HEK293T (cell line): ENCODE measurements at regions not wholly inside any gene's neighbourhood (a gene's known extent, or its start where the extent isn't known, plus 50 kb on each side); places are given as distances from the start of the nearest gene placed in this dataset.

ENCODE experiments used
- CTCF ChIA-PET: fragments of 350-600 bp; formaldehyde crosslinking; extraction: SDS; loops from one replicate; lab custom pipeline; 2021; ENCODE audit warnings: antibody characterized with exemption, inconsistent platforms; lab: Yijun Ruan, JAX
- POLR2A ChIA-PET: fragments of 350-600 bp; formaldehyde crosslinking; extraction: SDS; loops from one replicate; lab custom pipeline; 2020; ENCODE audit warnings: antibody characterized with exemption, inconsistent platforms; lab: Yijun Ruan, JAX
- DNase-seq: peaks from one replicate; pipeline ENCODE4 v3.0.0; 2012; ENCODE audit warnings: mixed read lengths; ENCODE audit errors: extremely low spot score
- ARNT ChIP-seq: fragments of 450-650 bp; IDR thresholded peaks from 2 replicates; pipeline ENCODE4 v1.6.1; 2017; ENCODE audit warnings: mild to moderate bottlenecking
- BHLHE40 ChIP-seq: fragments of 450-650 bp; IDR thresholded peaks from 2 replicates; pipeline ENCODE4 v1.6.1; 2016; ENCODE audit warnings: mild to moderate bottlenecking, moderate library complexity, borderline replicate concordance
- CTBP1 ChIP-seq: fragments of 450-650 bp; IDR thresholded peaks from 2 replicates; pipeline ENCODE4 v1.6.1; 2016; ENCODE audit warnings: borderline replicate concordance
- ELF4 ChIP-seq: fragments of 450-650 bp; IDR thresholded peaks from 2 replicates; pipeline ENCODE4 v1.6.1; 2017; ENCODE audit warnings: antibody characterized with exemption
- FOXA1 ChIP-seq: fragments of 450-650 bp; IDR thresholded peaks from 2 replicates; pipeline ENCODE4 v1.6.1; 2016; ENCODE audit warnings: mild to moderate bottlenecking
- FOXK2 ChIP-seq: fragments of 450-650 bp; IDR thresholded peaks from 2 replicates; pipeline ENCODE4 v1.6.1; 2016; ENCODE audit warnings: mild to moderate bottlenecking
- FOXM1 ChIP-seq: fragments of 450-650 bp; IDR thresholded peaks from 2 replicates; pipeline ENCODE4 v1.6.1; 2017; ENCODE audit warnings: mild to moderate bottlenecking, borderline replicate concordance
- HDGF ChIP-seq: fragments of 450-650 bp; IDR thresholded peaks from 2 replicates; pipeline ENCODE4 v1.6.1; 2017; ENCODE audit warnings: antibody characterized with exemption, borderline replicate concordance
- L3MBTL2 ChIP-seq: fragments of 450-650 bp; conservative IDR thresholded peaks from 2 replicates; pipeline ENCODE4 v1.6.1; 2016; ENCODE audit warnings: mild to moderate bottlenecking
- LEF1 ChIP-seq: fragments of 450-650 bp; IDR thresholded peaks from 2 replicates; pipeline ENCODE4 v1.6.1; 2017; ENCODE audit warnings: mild to moderate bottlenecking, borderline replicate concordance
- NFRKB ChIP-seq: fragments of 450-650 bp; IDR thresholded peaks from 2 replicates; pipeline ENCODE4 v1.6.1; 2016; ENCODE audit warnings: mild to moderate bottlenecking, moderate library complexity
- PKNOX1 ChIP-seq: fragments of 450-650 bp; IDR thresholded peaks from 2 replicates; pipeline ENCODE4 v1.6.1; 2016
- SP1 ChIP-seq: fragments of 450-650 bp; IDR thresholded peaks from 2 replicates; pipeline ENCODE4 v1.6.1; 2017
- SUZ12 ChIP-seq: fragments of 450-650 bp; IDR thresholded peaks from 2 replicates; pipeline ENCODE4 v1.6.1; 2016; ENCODE audit warnings: mild to moderate bottlenecking
- TARDBP ChIP-seq: fragments of 450-650 bp; IDR thresholded peaks from 2 replicates; pipeline ENCODE4 v1.6.1; 2016
- ZNF384 ChIP-seq: fragments of 450-650 bp; IDR thresholded peaks from 2 replicates; pipeline ENCODE4 v1.6.1; 2016

GRCh38 chr12:58509116-58509885, 411.0 kb downstream of the LRIG3 start:
- ChIA-PET CTCF (no interaction called here), POLR2A (no interaction called here)
- TF ChIP-seq HDGF (no peak), TARDBP (no peak), FOXK2 (no peak), NFRKB (no peak), L3MBTL2 (no peak), SP1 (no peak), FOXA1 (no peak), SUZ12 (no peak), LEF1 (no peak), PKNOX1 (no peak), ZNF384 (no peak), BHLHE40 (no peak), CTBP1 (no peak), ARNT (no peak), FOXM1 (no peak), ELF4 (no peak)
- DNase-seq, result no peak

- ChIA-PET POLR2A (no interaction called here), CTCF (no interaction called here)
- no peak for DNase-seq
- no peak for TF ChIP-seq CTBP1
- TF ChIP-seq SP1, result no peak
- no peak for TF ChIP-seq FOXM1
- TF ChIP-seq FOXK2, result no peak
- TF ChIP-seq FOXA1, result no peak
- no peak for TF ChIP-seq HDGF
- TF ChIP-seq TARDBP, result no peak
- no peak for TF ChIP-seq ARNT
- TF ChIP-seq ZNF384, result no peak
- no peak for TF ChIP-seq BHLHE40
- no peak for TF ChIP-seq SUZ12
- no peak for TF ChIP-seq LEF1
- TF ChIP-seq NFRKB, result no peak
- TF ChIP-seq ELF4, result no peak
- no peak for TF ChIP-seq PKNOX1
- no peak for TF ChIP-seq L3MBTL2
Measured at GRCh38 chr12:58513301-58513834, 406.9 kb downstream of the LRIG3 start.

GRCh38 chr12:58513852-58514251, 406.5 kb downstream of the LRIG3 start:
- ChIA-PET POLR2A (no interaction called here), CTCF (no interaction called here)
- DNase-seq, result no peak
- TF ChIP-seq L3MBTL2 (no peak), BHLHE40 (no peak), SP1 (no peak), CTBP1 (no peak), NFRKB (no peak), ARNT (no peak), HDGF (no peak), TARDBP (no peak), FOXM1 (no peak), FOXK2 (no peak), PKNOX1 (no peak), SUZ12 (no peak), ZNF384 (no peak), ELF4 (no peak)

- TF ChIP-seq BHLHE40 (no peak), CTBP1 (no peak), FOXK2 (no peak), L3MBTL2 (no peak), FOXM1 (no peak), TARDBP (no peak), SUZ12 (no peak), PKNOX1 (no peak), FOXA1 (no peak), NFRKB (no peak), SP1 (no peak), ARNT (no peak), HDGF (no peak), ELF4 (no peak), ZNF384 (no peak), LEF1 (no peak)
- CTCF ChIA-PET, result no interaction called here
Measured at GRCh38 chr12:58519839-58520238, 400.5 kb downstream of the LRIG3 start.

GRCh38 chr12:58521152-58521551, 399.2 kb downstream of the LRIG3 start:
- POLR2A ChIA-PET, result no interaction called here
- TF ChIP-seq ZNF384 (no peak), HDGF (no peak), ELF4 (no peak), TARDBP (no peak), FOXA1 (no peak), ARNT (no peak), FOXK2 (no peak), L3MBTL2 (no peak), SP1 (no peak), NFRKB (no peak), CTBP1 (no peak)
- DNase-seq, result no peak

More at GRCh38 chr12:58519839-58520238, 400.5 kb downstream of the LRIG3 start:
- no peak for DNase-seq
- POLR2A ChIA-PET, result no interaction called here

More at GRCh38 chr12:58521152-58521551, 399.2 kb downstream of the LRIG3 start:
- CTCF ChIA-PET, result no interaction called here
